ENCODE measurements at regions not wholly inside any gene's neighbourhood (a gene's known extent, or its start where the extent isn't known, plus 50 kb on each side); places are given as distances from the start of the nearest gene placed in this dataset.

GRCh38 chr6:118708744-118709143 is 57.4 kb upstream of the CEP85L start:
- DNase-seq (ENCODE audit: low spot score): no peak
- H3K9ac ChIP-seq (ENCODE audit: low read depth in 1 of 2, low read length in 2 of 2): peak overlapping the region in 1 of 2 donors; percentile 11
- no peaks in the 10 kb centered on the region for H3K36me3 ChIP-seq (ENCODE audit: control insufficient read depth in 4 of 4, insufficient read depth in 3 of 4, low read depth in 1 of 4, low read length in 3 of 4)
- peak overlapping the region; percentile 58 to 68 for H3K27ac ChIP-seq (ENCODE audit: low read depth in 1 of 2, low read length in 2 of 2)
- peaks cover 0 to 12% (median 3%) of the 10 kb centered on the region in 4 donors for H3K4me1 ChIP-seq (ENCODE audit: control insufficient read depth in 4 of 4, insufficient read depth in 4 of 4, low read length in 3 of 4)
- no peaks in the 10 kb centered on the region for H3K9me3 ChIP-seq (ENCODE audit: control insufficient read depth in 4 of 4, low read length in 3 of 4)
- no peaks in the 10 kb centered on the region for H3K27me3 ChIP-seq (ENCODE audit: control insufficient read depth in 4 of 4, insufficient read depth in 4 of 4, low read length in 3 of 4)
- H3K4me3 ChIP-seq (ENCODE audit: low read depth in 1 of 3, low read length in 3 of 3): peak overlapping the region; percentile 15 to 37 (median 24)
- no peak for TF ChIP-seq EGR1 (IDR thresholded peaks at IDR 0.05; ENCODE audit: low read depth in 2 of 2)
- no peak for TF ChIP-seq TAF1 (conservative IDR thresholded peaks at IDR 0.05)
- TF ChIP-seq JUND (IDR thresholded peaks at IDR 0.05): no peak
- TF ChIP-seq MAX (IDR thresholded peaks at IDR 0.05): no peak
- 55% methylated on average over 5 of the region's 5 CpGs for WGBS

- Histone ChIP-seq H3K9me3 (ENCODE audit: control insufficient read depth in 4 of 4, low read length in 3 of 4) (no peaks in the 10 kb centered on the region), H3K27me3 (ENCODE audit: control insufficient read depth in 4 of 4, insufficient read depth in 4 of 4, low read length in 3 of 4) (no peaks in the 10 kb centered on the region), H3K36me3 (ENCODE audit: control insufficient read depth in 4 of 4, insufficient read depth in 3 of 4, low read depth in 1 of 4, low read length in 3 of 4) (no peaks in the 10 kb centered on the region), H3K27ac (ENCODE audit: low read depth in 1 of 2, low read length in 2 of 2) (no peak overlapping the region), H3K4me1 (ENCODE audit: control insufficient read depth in 4 of 4, insufficient read depth in 4 of 4, low read length in 3 of 4) (peaks cover 0 to 12% (median 3%) of the 10 kb centered on the region in 4 donors), H3K9ac (ENCODE audit: low read depth in 1 of 2, low read length in 2 of 2) (no peak overlapping the region), H3K4me3 (ENCODE audit: low read depth in 1 of 3, low read length in 3 of 3) (no peak overlapping the region)
- TF ChIP-seq CTCF (IDR thresholded peaks at IDR 0.05; ENCODE audit: low read depth, low read length, missing input control): no peak
- TF ChIP-seq ATF3 (IDR thresholded peaks at IDR 0.05): no peak
- no peak for TF ChIP-seq RXRA (IDR thresholded peaks at IDR 0.05)
- no peak for TF ChIP-seq HNF4G (IDR thresholded peaks at IDR 0.05)
- TF ChIP-seq FOXA1 (IDR thresholded peaks at IDR 0.05): no peak
- no peak for TF ChIP-seq HNF4A (conservative IDR thresholded peaks at IDR 0.05)
- no peak for TF ChIP-seq REST (IDR thresholded peaks at IDR 0.05)
- 96% methylated on average over 3 of the region's 3 CpGs for WGBS
- DNase-seq (ENCODE audit: low spot score): no peak
Measured at GRCh38 chr6:118708055-118708454, 56.7 kb upstream of the CEP85L start.

GRCh38 chr6:118706702-118707101 is 55.3 kb upstream of the CEP85L start:
- Histone ChIP-seq H3K27me3 (ENCODE audit: control insufficient read depth in 4 of 4, insufficient read depth in 4 of 4, low read length in 3 of 4) (no peaks in the 10 kb centered on the region), H3K36me3 (ENCODE audit: control insufficient read depth in 4 of 4, insufficient read depth in 3 of 4, low read depth in 1 of 4, low read length in 3 of 4) (no peaks in the 10 kb centered on the region), H3K4me1 (ENCODE audit: control insufficient read depth in 4 of 4, insufficient read depth in 4 of 4, low read length in 3 of 4) (peaks cover 0 to 12% (median 3%) of the 10 kb centered on the region in 4 donors), H3K4me3 (ENCODE audit: low read depth in 1 of 3, low read length in 3 of 3) (no peak overlapping the region), H3K9ac (ENCODE audit: low read depth in 1 of 2, low read length in 2 of 2) (no peak overlapping the region), H3K9me3 (ENCODE audit: control insufficient read depth in 4 of 4, low read length in 3 of 4) (no peaks in the 10 kb centered on the region), H3K27ac (ENCODE audit: low read depth in 1 of 2, low read length in 2 of 2) (no peak overlapping the region)
- DNase-seq (ENCODE audit: low spot score): no peak
- 91% methylated on average over 3 of the region's 3 CpGs for WGBS
- TF ChIP-seq HNF4G (IDR thresholded peaks at IDR 0.05) (no peak), CTCF (IDR thresholded peaks at IDR 0.05; ENCODE audit: low read depth, low read length, missing input control) (no peak), RAD21 (IDR thresholded peaks at IDR 0.05) (no peak), RXRA (IDR thresholded peaks at IDR 0.05) (no peak), ZBTB33 (IDR thresholded peaks at IDR 0.05) (no peak), GABPA (IDR thresholded peaks at IDR 0.05 in 1 of 2, conservative IDR thresholded peaks at IDR 0.05 in 1 of 2) (no peak), JUND (IDR thresholded peaks at IDR 0.05) (no peak), HNF4A (conservative IDR thresholded peaks at IDR 0.05) (no peak), MAX (IDR thresholded peaks at IDR 0.05) (no peak), TAF1 (conservative IDR thresholded peaks at IDR 0.05) (no peak), FOXA2 (IDR thresholded peaks at IDR 0.05) (no peak), ATF3 (IDR thresholded peaks at IDR 0.05) (no peak), SP1 (IDR thresholded peaks at IDR 0.05) (no peak)

All from liver (tissue), 8 donors.